ENCODE measurements at regions not wholly inside any gene's neighbourhood (a gene's known extent, or its start where the extent isn't known, plus 50 kb on each side); places are given as distances from the start of the nearest gene placed in this dataset.

- no peak for TF ChIP-seq CTCF (IDR thresholded peaks at IDR 0.05)
- TF ChIP-seq POLR2A (IDR thresholded peaks at IDR 0.05), result no peak
Measured at GRCh38 chr3:20729185-20729584, 543.2 kb upstream of the SGO1 start.

All from Peyer's patch (tissue), 4 donors.